Omental fat pad (tissue), 3 donors: ENCODE measurements at regions not wholly inside any gene's neighbourhood (a gene's known extent, or its start where the extent isn't known, plus 50 kb on each side); places are given as distances from the start of the nearest gene placed in this dataset.

Experiments
- ATAC-seq: fragments of 150-250 bp; one replicate; pipeline ENCODE4 v1.9.1; 2016; ENCODE audit warnings: mild to moderate bottlenecking, moderate library complexity; ENCODE audit not compliant: low FRiP score
- DNase-seq: peaks from one replicate; pipeline ENCODE4 v3.0.0-alpha.2; 2019; ENCODE audit warnings: low spot score
- TF ChIP-seq, protein P1 (sequence below), 3 donors: fragments of 450-650 bp; IDR thresholded peaks; one replicate each; pipeline ENCODE4 v1.5.1; 2016 to 2017; ENCODE audit warnings: antibody characterized with exemption in 3 of 3, mild to moderate bottlenecking in 3 of 3, moderate library complexity in 2 of 3

DNA sequence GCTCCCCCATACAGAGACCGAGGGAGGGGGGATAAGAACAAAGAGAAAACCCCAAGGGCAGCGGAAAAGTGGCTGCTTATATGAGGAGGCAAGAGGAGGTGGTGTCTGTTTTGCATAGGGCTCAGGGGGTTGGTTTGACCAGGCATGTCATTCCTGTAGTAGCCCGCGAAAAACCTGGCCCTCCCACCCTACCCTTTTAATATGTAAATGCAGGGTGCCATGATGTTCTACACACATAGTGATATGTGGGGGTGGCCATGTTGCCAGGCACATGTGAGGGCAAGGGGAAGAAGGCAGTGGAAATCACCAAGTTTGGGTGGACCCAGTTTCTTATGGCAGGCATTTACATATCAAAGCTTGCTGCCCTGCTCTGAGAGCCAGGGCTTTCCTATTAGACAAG is 203.5 kb upstream of the UBL3 start:
- no peak for DNase-seq
- TF ChIP-seq, protein P1, sequence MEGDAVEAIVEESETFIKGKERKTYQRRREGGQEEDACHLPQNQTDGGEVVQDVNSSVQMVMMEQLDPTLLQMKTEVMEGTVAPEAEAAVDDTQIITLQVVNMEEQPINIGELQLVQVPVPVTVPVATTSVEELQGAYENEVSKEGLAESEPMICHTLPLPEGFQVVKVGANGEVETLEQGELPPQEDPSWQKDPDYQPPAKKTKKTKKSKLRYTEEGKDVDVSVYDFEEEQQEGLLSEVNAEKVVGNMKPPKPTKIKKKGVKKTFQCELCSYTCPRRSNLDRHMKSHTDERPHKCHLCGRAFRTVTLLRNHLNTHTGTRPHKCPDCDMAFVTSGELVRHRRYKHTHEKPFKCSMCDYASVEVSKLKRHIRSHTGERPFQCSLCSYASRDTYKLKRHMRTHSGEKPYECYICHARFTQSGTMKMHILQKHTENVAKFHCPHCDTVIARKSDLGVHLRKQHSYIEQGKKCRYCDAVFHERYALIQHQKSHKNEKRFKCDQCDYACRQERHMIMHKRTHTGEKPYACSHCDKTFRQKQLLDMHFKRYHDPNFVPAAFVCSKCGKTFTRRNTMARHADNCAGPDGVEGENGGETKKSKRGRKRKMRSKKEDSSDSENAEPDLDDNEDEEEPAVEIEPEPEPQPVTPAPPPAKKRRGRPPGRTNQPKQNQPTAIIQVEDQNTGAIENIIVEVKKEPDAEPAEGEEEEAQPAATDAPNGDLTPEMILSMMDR (IDR thresholded peaks at IDR 0.05), result no peak
- ATAC-seq, result no peak

- TF ChIP-seq, protein P1 (IDR thresholded peaks at IDR 0.05), result no peak
- ATAC-seq (no peak), DNase-seq (no peak)
Observed at GRCh38 chr13:30052120-30052519, 201.7 kb upstream of the UBL3 start.

DNA sequence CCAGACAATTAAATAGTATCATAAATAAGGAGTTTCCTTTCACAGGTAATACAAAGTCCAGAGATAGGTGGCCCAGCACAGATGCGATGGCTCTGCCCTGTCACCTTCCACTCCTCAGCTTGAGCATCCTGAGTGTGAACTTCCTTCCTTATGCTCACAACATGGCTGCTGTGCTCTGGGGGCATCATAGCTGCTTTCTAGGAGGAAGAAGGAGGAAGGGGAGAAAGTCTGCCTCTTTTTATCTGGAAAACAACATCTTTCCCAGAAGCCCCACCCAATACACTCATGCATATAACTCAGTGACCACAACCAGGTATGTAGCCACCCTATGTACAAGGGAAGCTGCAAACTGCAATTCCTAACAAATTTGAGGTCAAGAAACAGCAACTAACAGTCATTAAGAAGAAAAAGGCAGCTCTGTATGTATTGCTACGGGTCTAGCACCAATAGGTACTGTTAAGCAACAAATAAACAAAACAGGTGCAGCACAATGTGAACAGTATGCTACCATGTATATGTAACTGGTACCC is 201.2 kb upstream of the UBL3 start:
- ATAC-seq, result no peak
- TF ChIP-seq, protein P1 (IDR thresholded peaks at IDR 0.05), result no peak
- no peak for DNase-seq

GRCh38 chr13:30049692-30050091 is 199.3 kb upstream of the UBL3 start:
- no peak for ATAC-seq
- no peak for DNase-seq

DNA sequence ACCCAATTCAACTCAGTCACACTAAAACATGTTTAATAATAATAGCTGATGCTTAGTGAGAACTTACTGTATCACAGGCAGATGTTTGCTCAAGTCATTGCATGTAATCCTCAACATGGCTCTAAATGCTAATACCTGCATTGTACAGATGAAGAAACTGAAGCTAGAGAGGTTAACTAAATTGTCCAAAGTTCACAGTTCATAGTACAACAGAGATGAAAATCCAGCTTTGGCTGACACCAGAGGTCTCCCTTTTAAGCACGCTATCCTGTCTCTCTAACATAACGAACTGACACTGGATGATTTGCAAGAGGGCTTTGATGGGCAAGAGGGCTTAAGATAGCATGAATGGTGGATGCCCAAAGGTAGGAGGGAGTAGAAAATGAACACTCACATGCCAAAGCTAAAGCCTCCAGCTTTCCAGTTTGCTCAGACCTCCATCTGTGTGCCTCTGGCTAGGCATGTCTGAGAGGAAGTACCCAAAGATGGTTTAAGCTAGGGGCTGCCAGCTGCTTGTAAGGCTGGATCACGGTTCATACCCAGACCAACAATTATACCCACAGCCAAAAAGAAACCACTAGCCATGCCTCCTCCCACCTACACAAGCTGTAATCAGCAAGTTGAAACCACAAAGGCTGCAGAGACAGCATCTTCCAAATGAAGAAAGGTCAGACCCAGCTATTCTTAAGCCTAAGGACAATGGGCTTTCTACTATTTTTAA is 196.9 kb upstream of the UBL3 start:
- no peak for DNase-seq

More at GRCh38 chr13:30049692-30050091, 199.3 kb upstream of the UBL3 start:
- TF ChIP-seq, protein P1 (IDR thresholded peaks at IDR 0.05), result no peak

GRCh38 chr13:30045916-30046704 is 195.7 kb upstream of the UBL3 start:
- DNase-seq, result no peak
- TF ChIP-seq, protein P1 (IDR thresholded peaks at IDR 0.05), result no peak
- no peak for ATAC-seq

More for the DNA sequence above, 196.9 kb upstream of the UBL3 start:
- no peak for ATAC-seq
- TF ChIP-seq, protein P1 (IDR thresholded peaks at IDR 0.05), result no peak
